ENCODE measurements at regions not wholly inside any gene's neighbourhood (a gene's known extent, or its start where the extent isn't known, plus 50 kb on each side); places are given as distances from the start of the nearest gene placed in this dataset.

DNA sequence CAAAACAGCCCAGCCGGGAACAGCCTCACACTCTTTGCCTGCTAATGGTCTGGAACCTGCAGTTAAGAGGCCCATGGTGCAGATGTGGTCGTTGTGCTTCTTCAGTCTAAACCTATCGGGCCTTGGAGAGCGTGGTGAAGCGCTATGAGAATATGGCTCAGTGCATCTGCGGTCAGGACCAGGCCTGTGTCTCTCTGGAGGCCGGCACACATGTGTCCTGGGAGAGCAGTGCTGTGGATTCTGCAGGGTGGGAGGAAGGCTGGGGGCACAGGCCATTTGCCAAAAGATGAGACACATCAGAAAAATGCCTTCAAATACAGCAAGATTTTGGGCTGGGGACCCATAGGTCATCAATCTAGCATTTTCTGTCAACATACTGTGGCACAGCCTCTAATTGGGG lies 231.5 kb upstream of the GLI3 start:
- TF ChIP-seq, protein P1, sequence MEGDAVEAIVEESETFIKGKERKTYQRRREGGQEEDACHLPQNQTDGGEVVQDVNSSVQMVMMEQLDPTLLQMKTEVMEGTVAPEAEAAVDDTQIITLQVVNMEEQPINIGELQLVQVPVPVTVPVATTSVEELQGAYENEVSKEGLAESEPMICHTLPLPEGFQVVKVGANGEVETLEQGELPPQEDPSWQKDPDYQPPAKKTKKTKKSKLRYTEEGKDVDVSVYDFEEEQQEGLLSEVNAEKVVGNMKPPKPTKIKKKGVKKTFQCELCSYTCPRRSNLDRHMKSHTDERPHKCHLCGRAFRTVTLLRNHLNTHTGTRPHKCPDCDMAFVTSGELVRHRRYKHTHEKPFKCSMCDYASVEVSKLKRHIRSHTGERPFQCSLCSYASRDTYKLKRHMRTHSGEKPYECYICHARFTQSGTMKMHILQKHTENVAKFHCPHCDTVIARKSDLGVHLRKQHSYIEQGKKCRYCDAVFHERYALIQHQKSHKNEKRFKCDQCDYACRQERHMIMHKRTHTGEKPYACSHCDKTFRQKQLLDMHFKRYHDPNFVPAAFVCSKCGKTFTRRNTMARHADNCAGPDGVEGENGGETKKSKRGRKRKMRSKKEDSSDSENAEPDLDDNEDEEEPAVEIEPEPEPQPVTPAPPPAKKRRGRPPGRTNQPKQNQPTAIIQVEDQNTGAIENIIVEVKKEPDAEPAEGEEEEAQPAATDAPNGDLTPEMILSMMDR (IDR thresholded peaks at IDR 0.05) = no peak
- TF ChIP-seq, protein P2, sequence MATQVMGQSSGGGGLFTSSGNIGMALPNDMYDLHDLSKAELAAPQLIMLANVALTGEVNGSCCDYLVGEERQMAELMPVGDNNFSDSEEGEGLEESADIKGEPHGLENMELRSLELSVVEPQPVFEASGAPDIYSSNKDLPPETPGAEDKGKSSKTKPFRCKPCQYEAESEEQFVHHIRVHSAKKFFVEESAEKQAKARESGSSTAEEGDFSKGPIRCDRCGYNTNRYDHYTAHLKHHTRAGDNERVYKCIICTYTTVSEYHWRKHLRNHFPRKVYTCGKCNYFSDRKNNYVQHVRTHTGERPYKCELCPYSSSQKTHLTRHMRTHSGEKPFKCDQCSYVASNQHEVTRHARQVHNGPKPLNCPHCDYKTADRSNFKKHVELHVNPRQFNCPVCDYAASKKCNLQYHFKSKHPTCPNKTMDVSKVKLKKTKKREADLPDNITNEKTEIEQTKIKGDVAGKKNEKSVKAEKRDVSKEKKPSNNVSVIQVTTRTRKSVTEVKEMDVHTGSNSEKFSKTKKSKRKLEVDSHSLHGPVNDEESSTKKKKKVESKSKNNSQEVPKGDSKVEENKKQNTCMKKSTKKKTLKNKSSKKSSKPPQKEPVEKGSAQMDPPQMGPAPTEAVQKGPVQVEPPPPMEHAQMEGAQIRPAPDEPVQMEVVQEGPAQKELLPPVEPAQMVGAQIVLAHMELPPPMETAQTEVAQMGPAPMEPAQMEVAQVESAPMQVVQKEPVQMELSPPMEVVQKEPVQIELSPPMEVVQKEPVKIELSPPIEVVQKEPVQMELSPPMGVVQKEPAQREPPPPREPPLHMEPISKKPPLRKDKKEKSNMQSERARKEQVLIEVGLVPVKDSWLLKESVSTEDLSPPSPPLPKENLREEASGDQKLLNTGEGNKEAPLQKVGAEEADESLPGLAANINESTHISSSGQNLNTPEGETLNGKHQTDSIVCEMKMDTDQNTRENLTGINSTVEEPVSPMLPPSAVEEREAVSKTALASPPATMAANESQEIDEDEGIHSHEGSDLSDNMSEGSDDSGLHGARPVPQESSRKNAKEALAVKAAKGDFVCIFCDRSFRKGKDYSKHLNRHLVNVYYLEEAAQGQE (IDR thresholded peaks at IDR 0.05; ENCODE audit: insufficient read depth in 1 of 2, low read depth in 2 of 2, low read length in 1 of 2) = no peak
- TF ChIP-seq POLR2AphosphoS5 (IDR thresholded peaks at IDR 0.05; ENCODE audit: low read depth, low read length) (no peak), SIN3A (IDR thresholded peaks at IDR 0.05; ENCODE audit: borderline replicate concordance, insufficient read depth, low read depth, low read length) (no peak)
